Mesenchymal stem cell (in vitro differentiated cells and primary cell): ENCODE measurements at regions not wholly inside any gene's neighbourhood (a gene's known extent, or its start where the extent isn't known, plus 50 kb on each side); places are given as distances from the start of the nearest gene placed in this dataset.

Source experiments
- DNase-seq: peaks from one replicate; pipeline ENCODE4 v3.0.0-alpha.2; 2013
- H2AFZ ChIP-seq: one replicate; pipeline ENCODE4 v1.6.1; 2013; ENCODE audit warnings: low read depth, mild to moderate bottlenecking, control low read depth, inconsistent platforms, low read length, moderate library complexity
- H2AK5ac ChIP-seq: 2 replicates; pipeline ENCODE4 v1.6.1; 2013; ENCODE audit warnings: low read length, moderate library complexity, mild to moderate bottlenecking, inconsistent platforms; ENCODE audit not compliant: severe bottlenecking
- H2BK120ac ChIP-seq: one replicate; pipeline ENCODE4 v1.6.1; 2013; ENCODE audit warnings: low read depth, mild to moderate bottlenecking, inconsistent platforms, low read length, moderate library complexity
- H2BK12ac ChIP-seq, 2 experiments: one replicate each; pipeline ENCODE4 v1.6.1; 2013; ENCODE audit warnings: inconsistent platforms in 2 of 2, low read length in 2 of 2, mild to moderate bottlenecking in 2 of 2, moderate library complexity in 2 of 2, control low read depth in 1 of 2
- H2BK15ac ChIP-seq: one replicate; pipeline ENCODE4 v1.6.1; 2013; ENCODE audit warnings: mild to moderate bottlenecking, low read depth, inconsistent platforms; ENCODE audit not compliant: poor library complexity, severe bottlenecking
- H2BK5ac ChIP-seq: 2 replicates; pipeline ENCODE4 v1.6.1; 2013; ENCODE audit warnings: low read depth, mild to moderate bottlenecking, low read length, control low read depth, inconsistent platforms; ENCODE audit not compliant: poor library complexity, severe bottlenecking
- H3K14ac ChIP-seq, 2 experiments: one replicate each; pipeline ENCODE4 v1.6.1; 2013; ENCODE audit warnings: inconsistent platforms in 2 of 2, low read length in 2 of 2, control low read depth in 1 of 2, mild to moderate bottlenecking in 1 of 2, moderate library complexity in 1 of 2
- H3K18ac ChIP-seq, 2 experiments: one replicate each; pipeline ENCODE4 v1.6.1; 2013; ENCODE audit warnings: inconsistent platforms in 2 of 2, low read length in 2 of 2, control low read depth in 1 of 2, low read depth in 1 of 2, mild to moderate bottlenecking in 1 of 2
- H3K23ac ChIP-seq, 2 experiments: one replicate each; pipeline ENCODE4 v1.6.1; 2013; ENCODE audit warnings: inconsistent platforms in 2 of 2, low read length in 2 of 2, mild to moderate bottlenecking in 2 of 2, moderate library complexity in 2 of 2, control low read depth in 1 of 2
- H3K27ac ChIP-seq: 2 replicates; pipeline ENCODE4 v1.5.1; 2013; ENCODE audit warnings: mild to moderate bottlenecking, moderate library complexity, low read length, control low read depth, inconsistent platforms; ENCODE audit not compliant: poor library complexity, severe bottlenecking
- H3K27me3 ChIP-seq, 2 experiments: 2 replicates each; pipeline versions ENCODE4 v1.6.1 to v1.7.0; 2013; ENCODE audit warnings: low read length in 2 of 2, mild to moderate bottlenecking in 2 of 2, moderate library complexity in 2 of 2, control low read depth in 1 of 2, inconsistent platforms in 1 of 2; ENCODE audit not compliant: control insufficient read depth in 1 of 2, insufficient read depth in 1 of 2
- H3K36me3 ChIP-seq, 2 experiments: 2 replicates each; pipeline versions ENCODE4 v1.6.1 to v1.7.0; 2013; ENCODE audit warnings: low read length in 2 of 2, control low read depth in 1 of 2, inconsistent platforms in 1 of 2, low read depth in 1 of 2, mild to moderate bottlenecking in 1 of 2; ENCODE audit not compliant: insufficient read depth in 2 of 2, control insufficient read depth in 1 of 2
- H3K4ac ChIP-seq, 2 experiments: one replicate each; pipeline ENCODE4 v1.6.1; 2013; ENCODE audit warnings: inconsistent platforms in 2 of 2, low read length in 2 of 2, mild to moderate bottlenecking in 2 of 2, moderate library complexity in 2 of 2, control low read depth in 1 of 2, low read depth in 1 of 2
- H3K4me1 ChIP-seq: 2 replicates; pipeline ENCODE4 v1.6.1; 2013; ENCODE audit warnings: low read depth, low read length, control low read depth; ENCODE audit not compliant: control insufficient read depth, insufficient read depth
- H3K4me2 ChIP-seq: 2 replicates; pipeline ENCODE4 v1.6.1; 2013; ENCODE audit warnings: low read length, mild to moderate bottlenecking, inconsistent platforms; ENCODE audit not compliant: poor library complexity, severe bottlenecking
- H3K4me3 ChIP-seq, 2 experiments: 2 replicates each; pipeline versions ENCODE4 v1.5.1 to v1.7.0; 2013; ENCODE audit warnings: low read length in 2 of 2, mild to moderate bottlenecking in 2 of 2, control low read depth in 1 of 2, low read depth in 1 of 2; ENCODE audit not compliant: insufficient read depth in 1 of 2
- H3K79me1 ChIP-seq: replicated peaks from 2 replicates; pipeline ENCODE4 v1.6.1; 2013; ENCODE audit warnings: mild to moderate bottlenecking, control low read depth, low read length, inconsistent platforms; ENCODE audit not compliant: poor library complexity, severe bottlenecking
- H3K9ac ChIP-seq: 2 replicates; pipeline ENCODE4 v1.7.0; 2013; ENCODE audit warnings: mild to moderate bottlenecking, low read length, moderate library complexity
- H3K9me3 ChIP-seq: 2 replicates; pipeline ENCODE4 v1.7.0; 2013; ENCODE audit warnings: mild to moderate bottlenecking, low read length; ENCODE audit not compliant: control insufficient read depth
- H4K8ac ChIP-seq: one replicate; pipeline ENCODE4 v1.6.1; 2013; ENCODE audit warnings: inconsistent platforms, mild to moderate bottlenecking, low read length, moderate library complexity
- H4K91ac ChIP-seq: one replicate; pipeline ENCODE4 v1.6.1; 2013; ENCODE audit warnings: mild to moderate bottlenecking, low read length, inconsistent platforms
- WGBS: methylation state at CpG from one replicate; pipeline ENCODE4 v1.1.7; 2013; ENCODE audit warnings: mixed read lengths; 5-methylcytosine and 5-hydroxymethylcytosine counted together

DNA sequence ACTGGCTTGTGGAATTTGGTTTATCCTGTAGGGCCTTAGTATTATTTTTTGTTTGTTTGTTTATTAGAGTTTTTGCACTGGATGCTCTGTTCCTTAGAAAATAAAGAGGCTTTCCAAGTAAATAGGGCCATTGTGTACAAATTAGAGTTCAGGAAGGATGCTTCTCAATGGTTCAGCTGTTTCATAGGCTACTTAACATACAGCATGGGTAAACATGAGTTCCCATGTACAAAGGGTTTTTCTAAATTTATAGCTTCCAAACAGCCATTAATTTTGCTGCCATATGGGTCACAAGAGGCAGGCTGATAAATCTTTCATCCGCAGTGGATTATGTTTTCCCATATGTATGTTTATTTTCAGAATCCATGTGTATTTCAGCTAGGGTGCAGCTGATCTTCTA, 121.6 kb upstream of the WDR11 start:
- no peak for DNase-seq
- H3K14ac ChIP-seq, result no peak overlapping the region
- no peak overlapping the region for H3K9ac ChIP-seq
- H3K23ac ChIP-seq, result no peak overlapping the region
- 67% methylated on average over 1 of the region's 1 CpG for WGBS
- H2BK120ac ChIP-seq, result no peak overlapping the region
- no peaks in the 10 kb centered on the region for H3K4me1 ChIP-seq
- H3K27ac ChIP-seq, result no peak overlapping the region
- H3K18ac ChIP-seq, result no peak overlapping the region
- no peaks in the 10 kb centered on the region for H3K9me3 ChIP-seq
- no peaks in the 10 kb centered on the region for H3K79me1 ChIP-seq
- H2AFZ ChIP-seq, result no peak overlapping the region
- no peak overlapping the region for H2BK15ac ChIP-seq
- no peak overlapping the region for H3K4me2 ChIP-seq
- H2BK12ac ChIP-seq, result no peak overlapping the region
- no peak overlapping the region for H3K4ac ChIP-seq
- no peak overlapping the region for H4K8ac ChIP-seq
- no peaks in the 10 kb centered on the region for H3K27me3 ChIP-seq
- H2BK5ac ChIP-seq, result no peak overlapping the region
- no peaks in the 10 kb centered on the region for H3K36me3 ChIP-seq
- no peak overlapping the region for H2AK5ac ChIP-seq
- H4K91ac ChIP-seq, result no peak overlapping the region
- H3K4me3 ChIP-seq, result no peak overlapping the region

DNA sequence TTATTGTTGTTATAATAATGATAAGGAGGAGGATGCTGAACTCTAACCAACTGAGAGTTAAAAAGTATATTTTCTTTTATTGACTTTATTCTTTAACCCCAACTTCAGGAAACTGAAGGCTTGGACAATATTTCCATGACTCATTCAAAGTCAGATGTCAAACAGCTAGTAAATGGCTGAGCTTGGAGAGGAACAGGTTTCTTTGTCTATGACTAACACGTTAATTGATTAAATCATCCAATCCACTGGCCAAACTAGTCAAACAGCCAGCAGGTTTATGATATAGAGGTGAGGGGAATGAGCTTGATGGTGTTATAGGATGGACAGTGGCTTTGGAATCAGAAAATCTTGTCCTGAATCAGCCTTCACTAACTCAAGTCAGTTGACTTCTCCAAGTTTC, 119.1 kb upstream of the WDR11 start:
- no peaks in the 10 kb centered on the region for H3K79me1 ChIP-seq
- no CpG with 5 or more reads among the region's 1 CpG for WGBS
- H4K91ac ChIP-seq, result no peak overlapping the region

DNA sequence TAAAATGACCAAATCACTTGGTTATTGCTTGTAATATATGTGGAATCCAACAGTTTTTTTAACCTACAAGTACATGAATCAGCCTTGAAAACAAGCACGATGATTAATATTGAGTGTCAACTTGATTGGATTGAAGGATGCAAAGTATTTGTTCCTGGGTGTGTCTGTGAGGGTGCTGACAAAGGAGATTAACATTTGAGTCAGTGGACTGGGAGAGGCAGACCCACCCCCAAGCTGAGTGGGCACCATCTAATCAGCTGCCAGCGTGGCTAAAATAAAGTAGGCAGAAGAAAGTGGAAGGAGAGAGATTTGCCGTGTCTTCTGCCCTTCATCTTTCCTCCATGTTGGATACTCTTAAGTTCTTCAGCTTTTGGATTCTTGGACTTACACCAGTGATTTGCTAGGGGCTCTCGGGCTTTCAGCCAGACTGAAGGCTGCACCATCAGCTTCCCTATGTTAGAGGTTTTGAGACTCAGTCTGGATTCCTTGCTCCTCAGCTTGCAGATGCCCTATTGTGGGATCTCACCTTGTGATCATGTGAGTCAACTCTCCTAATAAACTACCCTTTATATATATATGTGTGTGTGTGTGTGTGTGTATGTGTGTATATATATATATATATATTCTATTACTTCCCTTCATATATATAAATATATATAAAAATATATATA, 118.4 kb upstream of the WDR11 start:
- no peak overlapping the region for H3K4ac ChIP-seq
- H2BK5ac ChIP-seq, result no peak overlapping the region
- H3K4me1 ChIP-seq, result no peaks in the 10 kb centered on the region
- H3K23ac ChIP-seq, result no peak overlapping the region
- H2BK12ac ChIP-seq, result no peak overlapping the region
- no peak for DNase-seq
- WGBS, result 88% methylated on average over 4 of the region's 4 CpGs
- H2BK15ac ChIP-seq, result no peak overlapping the region
- no peak overlapping the region for H3K4me3 ChIP-seq
- no peak overlapping the region for H2AFZ ChIP-seq
- no peaks in the 10 kb centered on the region for H3K9me3 ChIP-seq
- H2AK5ac ChIP-seq, result no peak overlapping the region
- H4K91ac ChIP-seq, result no peak overlapping the region
- no peaks in the 10 kb centered on the region for H3K27me3 ChIP-seq
- no peak overlapping the region for H2BK120ac ChIP-seq
- no peak overlapping the region for H3K14ac ChIP-seq
- no peak overlapping the region for H3K27ac ChIP-seq
- H3K18ac ChIP-seq, result no peak overlapping the region
- no peak overlapping the region for H3K9ac ChIP-seq
- H3K4me2 ChIP-seq, result no peak overlapping the region
- no peaks in the 10 kb centered on the region for H3K79me1 ChIP-seq
- H3K36me3 ChIP-seq, result no peaks in the 10 kb centered on the region
- no peak overlapping the region for H4K8ac ChIP-seq

More for the DNA sequence above, 119.1 kb upstream of the WDR11 start:
- Histone ChIP-seq H2BK5ac (no peak overlapping the region), H3K4me2 (no peak overlapping the region), H3K23ac (no peak overlapping the region), H3K27me3 (no peaks in the 10 kb centered on the region), H2AK5ac (no peak overlapping the region), H3K4me3 (no peak overlapping the region), H2BK15ac (no peak overlapping the region), H3K4me1 (no peaks in the 10 kb centered on the region), H3K9ac (no peak overlapping the region), H2AFZ (no peak overlapping the region), H2BK120ac (no peak overlapping the region), H3K36me3 (no peaks in the 10 kb centered on the region), H4K8ac (no peak overlapping the region), H3K27ac (no peak overlapping the region), H3K4ac (no peak overlapping the region), H3K9me3 (no peaks in the 10 kb centered on the region), H2BK12ac (no peak overlapping the region), H3K18ac (no peak overlapping the region), H3K14ac (no peak overlapping the region)
- no peak for DNase-seq

DNA sequence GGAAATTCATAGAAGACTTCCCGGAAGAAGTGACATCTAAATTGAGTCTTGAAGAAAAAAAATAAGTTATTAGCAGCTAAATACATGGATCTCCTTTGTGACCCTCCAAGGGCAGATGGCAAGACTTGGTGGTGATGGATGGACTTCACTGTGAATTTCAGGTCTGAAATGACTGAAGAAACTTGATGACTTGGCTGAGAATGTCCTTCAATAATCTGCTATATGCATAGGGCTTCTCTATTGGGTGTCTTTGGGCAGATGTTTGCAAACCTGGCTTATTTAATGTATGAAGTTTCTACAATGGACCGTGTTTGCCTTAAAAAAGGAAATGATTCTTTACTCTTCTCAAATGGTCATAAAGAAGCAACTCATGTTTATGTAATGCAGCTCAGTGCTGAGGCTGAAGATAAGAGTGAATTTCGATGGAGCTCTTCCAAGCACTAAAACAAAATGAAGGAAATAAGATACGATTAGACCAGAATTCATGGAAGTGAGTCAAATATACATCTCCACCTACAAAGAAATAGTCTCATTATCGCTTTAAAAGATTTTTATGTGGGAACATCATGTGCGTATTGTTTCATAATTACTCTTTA, 116.6 kb upstream of the WDR11 start:
- no peak overlapping the region for H3K4me2 ChIP-seq

More for the DNA sequence above, 116.6 kb upstream of the WDR11 start:
- Histone ChIP-seq H3K9ac (no peak overlapping the region), H2BK15ac (no peak overlapping the region), H2AK5ac (no peak overlapping the region), H3K4me1 (no peaks in the 10 kb centered on the region), H3K23ac (no peak overlapping the region), H3K27ac (no peak overlapping the region), H4K8ac (no peak overlapping the region), H2BK120ac (no peak overlapping the region), H2BK5ac (no peak overlapping the region), H3K9me3 (no peaks in the 10 kb centered on the region), H2BK12ac (no peak overlapping the region), H2AFZ (no peak overlapping the region), H3K27me3 (no peaks in the 10 kb centered on the region), H3K79me1 (no peaks in the 10 kb centered on the region), H4K91ac (no peak overlapping the region), H3K18ac (no peak overlapping the region), H3K4me3 (no peak overlapping the region), H3K14ac (no peak overlapping the region), H3K4ac (no peak overlapping the region), H3K36me3 (no peaks in the 10 kb centered on the region)
- DNase-seq, result no peak
- 82% methylated on average over 4 of the region's 6 CpGs for WGBS
